22Rv1 (cell line): ENCODE measurements at regions not wholly inside any gene's neighbourhood (a gene's known extent, or its start where the extent isn't known, plus 50 kb on each side); places are given as distances from the start of the nearest gene placed in this dataset.
A peak's percentile ranks its signal among the peaks of the same experiment; 100 is the strongest.

Experiments used
- CTCF ChIP-seq: fragments of 450-650 bp; IDR thresholded peaks from 2 replicates; pipeline ENCODE4 v1.5.1; 2017; ENCODE audit warnings: mild to moderate bottlenecking
- ZFX ChIP-seq: fragments of 450-650 bp; IDR thresholded peaks from 2 replicates; pipeline ENCODE4 v1.6.1; 2017; ENCODE audit warnings: antibody characterized with exemption, borderline replicate concordance

- TF ChIP-seq CTCF (peak; percentile 91), ZFX (no peak)
Measured at GRCh38 chr6:111997078-111997852, 56.6 kb upstream of the CCN6 start.
